ENCODE measurements at regions not wholly inside any gene's neighbourhood (a gene's known extent, or its start where the extent isn't known, plus 50 kb on each side); places are given as distances from the start of the nearest gene placed in this dataset.

DNA sequence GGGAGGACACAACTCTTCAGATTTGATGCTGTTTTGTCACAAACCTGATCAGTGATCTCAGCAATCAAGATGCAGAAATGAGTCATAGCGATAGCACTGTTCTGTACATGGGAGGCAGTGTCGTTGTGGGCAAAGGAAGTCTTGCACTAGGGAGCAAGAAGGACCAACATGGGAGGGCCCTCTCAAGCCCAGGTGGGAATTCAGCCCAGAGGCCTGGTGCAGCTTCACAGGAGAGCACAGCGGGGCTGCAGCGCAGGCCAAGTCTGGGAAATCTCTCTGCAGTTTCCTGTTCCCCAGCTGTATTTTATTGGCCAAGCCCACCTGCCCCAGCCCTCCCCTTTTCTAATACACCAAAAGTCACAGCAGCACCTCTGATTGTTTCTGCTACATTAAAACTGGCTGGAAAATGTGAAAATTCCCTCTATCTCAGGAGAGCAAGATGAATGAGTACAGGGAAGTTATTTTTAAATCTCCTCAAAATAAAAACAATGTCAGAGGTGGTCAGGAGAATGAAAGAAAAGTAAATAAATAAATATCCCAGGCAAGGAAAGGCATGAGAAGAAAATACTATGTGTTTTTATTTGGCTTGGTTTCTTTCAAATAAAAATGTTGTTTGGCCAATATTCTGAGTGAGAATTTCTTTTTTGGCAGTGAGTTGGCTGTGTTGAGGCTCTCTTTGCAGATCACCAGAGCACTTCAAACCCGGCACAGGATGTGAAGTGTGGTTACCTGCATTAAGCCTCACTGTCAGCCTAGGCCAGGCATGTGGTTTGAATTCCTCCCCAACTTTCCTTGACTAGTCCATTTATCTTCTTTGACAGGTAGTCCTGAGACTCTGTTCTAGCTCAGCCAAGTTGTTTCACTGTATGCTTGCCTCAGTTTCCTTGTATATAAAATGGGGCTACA lies 422.1 kb downstream of the PLPP3 start:
- no peak for TF ChIP-seq POLR2AphosphoS5 (IDR thresholded peaks at IDR 0.05)
- TF ChIP-seq, protein P1, sequence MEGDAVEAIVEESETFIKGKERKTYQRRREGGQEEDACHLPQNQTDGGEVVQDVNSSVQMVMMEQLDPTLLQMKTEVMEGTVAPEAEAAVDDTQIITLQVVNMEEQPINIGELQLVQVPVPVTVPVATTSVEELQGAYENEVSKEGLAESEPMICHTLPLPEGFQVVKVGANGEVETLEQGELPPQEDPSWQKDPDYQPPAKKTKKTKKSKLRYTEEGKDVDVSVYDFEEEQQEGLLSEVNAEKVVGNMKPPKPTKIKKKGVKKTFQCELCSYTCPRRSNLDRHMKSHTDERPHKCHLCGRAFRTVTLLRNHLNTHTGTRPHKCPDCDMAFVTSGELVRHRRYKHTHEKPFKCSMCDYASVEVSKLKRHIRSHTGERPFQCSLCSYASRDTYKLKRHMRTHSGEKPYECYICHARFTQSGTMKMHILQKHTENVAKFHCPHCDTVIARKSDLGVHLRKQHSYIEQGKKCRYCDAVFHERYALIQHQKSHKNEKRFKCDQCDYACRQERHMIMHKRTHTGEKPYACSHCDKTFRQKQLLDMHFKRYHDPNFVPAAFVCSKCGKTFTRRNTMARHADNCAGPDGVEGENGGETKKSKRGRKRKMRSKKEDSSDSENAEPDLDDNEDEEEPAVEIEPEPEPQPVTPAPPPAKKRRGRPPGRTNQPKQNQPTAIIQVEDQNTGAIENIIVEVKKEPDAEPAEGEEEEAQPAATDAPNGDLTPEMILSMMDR (IDR thresholded peaks at IDR 0.05) = no peak
- no peak for TF ChIP-seq POLR2A (IDR thresholded peaks at IDR 0.05)
- H3K36me3 ChIP-seq = no peaks in the 10 kb centered on the region
- no peaks in the 10 kb centered on the region for H3K4me1 ChIP-seq (replicated peaks)
- H3K9me3 ChIP-seq = no peaks in the 10 kb centered on the region
- H3K27ac ChIP-seq = no peak overlapping the region
- H3K4me3 ChIP-seq = no peak overlapping the region
- intact Hi-C loops (cut with DNase I) = no loop called here
- 67% methylated on average over 5 of the region's 5 CpGs for WGBS
- H3K27me3 ChIP-seq (replicated peaks; ENCODE audit: insufficient read depth) = no peaks in the 10 kb centered on the region
- DNase-seq (ENCODE audit: low spot score) = no peak

GRCh38 chr1:56153276-56153675 lies 426.1 kb downstream of the PLPP3 start:
- Histone ChIP-seq H3K4me1 (replicated peaks) (no peaks in the 10 kb centered on the region), H3K4me3 (no peak overlapping the region), H3K27me3 (replicated peaks; ENCODE audit: insufficient read depth) (no peaks in the 10 kb centered on the region), H3K27ac (no peak overlapping the region), H3K36me3 (no peaks in the 10 kb centered on the region), H3K9me3 (no peaks in the 10 kb centered on the region)
- 85% methylated on average over 2 of the region's 2 CpGs for WGBS
- TF ChIP-seq, protein P1 (IDR thresholded peaks at IDR 0.05) = no peak
- no peak for TF ChIP-seq POLR2AphosphoS5 (IDR thresholded peaks at IDR 0.05)
- no peak for TF ChIP-seq POLR2A (IDR thresholded peaks at IDR 0.05)
- no peak for DNase-seq (ENCODE audit: low spot score)
- intact Hi-C loops (cut with DNase I) = no loop called here

GRCh38 chr1:56152635-56153034 lies 426.7 kb downstream of the PLPP3 start:
- intact Hi-C loops (cut with DNase I) = no loop called here
- no peak for DNase-seq (ENCODE audit: low spot score)
- Histone ChIP-seq H3K36me3 (no peaks in the 10 kb centered on the region), H3K27me3 (replicated peaks; ENCODE audit: insufficient read depth) (no peaks in the 10 kb centered on the region), H3K27ac (no peak overlapping the region), H3K4me1 (replicated peaks) (no peaks in the 10 kb centered on the region), H3K4me3 (no peak overlapping the region), H3K9me3 (no peaks in the 10 kb centered on the region)
- TF ChIP-seq POLR2A (IDR thresholded peaks at IDR 0.05) (no peak), POLR2AphosphoS5 (IDR thresholded peaks at IDR 0.05) (no peak)
- TF ChIP-seq, protein P1 (IDR thresholded peaks at IDR 0.05) = no peak
- WGBS = 81% methylated on average over 3 of the region's 3 CpGs

GRCh38 chr1:56151402-56151801 lies 428.0 kb downstream of the PLPP3 start:
- intact Hi-C loops (cut with DNase I) = no loop called here
- H3K4me3 ChIP-seq = no peak overlapping the region
- TF ChIP-seq POLR2A (IDR thresholded peaks at IDR 0.05) (no peak), POLR2AphosphoS5 (IDR thresholded peaks at IDR 0.05) (no peak)
- TF ChIP-seq, protein P1 (IDR thresholded peaks at IDR 0.05) = no peak
- 81% methylated on average over 2 of the region's 2 CpGs for WGBS
- no peak for DNase-seq (ENCODE audit: low spot score)
- no peaks in the 10 kb centered on the region for H3K27me3 ChIP-seq (replicated peaks; ENCODE audit: insufficient read depth)
- H3K36me3 ChIP-seq = no peaks in the 10 kb centered on the region
- no peaks in the 10 kb centered on the region for H3K4me1 ChIP-seq (replicated peaks)
- no peak overlapping the region for H3K27ac ChIP-seq
- H3K9me3 ChIP-seq = no peaks in the 10 kb centered on the region

All from prostate gland (tissue), 2 donors.